ENCODE measurements at regions not wholly inside any gene's neighbourhood (a gene's known extent, or its start where the extent isn't known, plus 50 kb on each side); places are given as distances from the start of the nearest gene placed in this dataset.

DNA sequence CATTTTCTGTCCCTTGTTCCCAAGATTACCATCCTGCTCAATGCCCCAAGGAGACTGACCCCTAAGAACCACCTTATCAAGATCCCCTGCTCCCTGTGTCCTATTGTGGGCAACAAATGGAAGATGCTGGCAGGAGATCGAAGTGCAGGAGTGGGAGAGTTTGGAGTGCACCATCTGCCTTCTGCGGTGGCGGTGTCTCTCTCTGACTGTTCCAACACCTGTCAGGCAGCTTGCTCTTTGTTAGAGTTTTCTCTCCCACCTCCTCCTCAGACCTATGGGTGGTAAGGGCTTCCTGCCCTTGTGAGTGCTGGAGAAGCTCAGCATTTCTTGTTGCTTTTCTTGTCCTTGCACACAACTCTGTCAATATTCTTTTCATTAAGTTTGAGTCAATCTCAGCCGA is 64.1 kb upstream of the SPHKAP start:
- Mint-ChIP-seq H3K4me1 (no peaks in the 10 kb centered on the region), H3K36me3 (ENCODE audit: low read depth) (no peaks in the 10 kb centered on the region), H3K4me3 (no peak overlapping the region), H3K27ac (ENCODE audit: unreplicated experiment) (no peak overlapping the region), H3K9me3 (peaks cover 9% of the 10 kb centered on the region), H3K27me3 (ENCODE audit: low read depth) (peaks cover 5% of the 10 kb centered on the region)
- DNase-seq (ENCODE audit: low read depth, low spot score), result no peak
- TF ChIP-seq, protein P1, sequence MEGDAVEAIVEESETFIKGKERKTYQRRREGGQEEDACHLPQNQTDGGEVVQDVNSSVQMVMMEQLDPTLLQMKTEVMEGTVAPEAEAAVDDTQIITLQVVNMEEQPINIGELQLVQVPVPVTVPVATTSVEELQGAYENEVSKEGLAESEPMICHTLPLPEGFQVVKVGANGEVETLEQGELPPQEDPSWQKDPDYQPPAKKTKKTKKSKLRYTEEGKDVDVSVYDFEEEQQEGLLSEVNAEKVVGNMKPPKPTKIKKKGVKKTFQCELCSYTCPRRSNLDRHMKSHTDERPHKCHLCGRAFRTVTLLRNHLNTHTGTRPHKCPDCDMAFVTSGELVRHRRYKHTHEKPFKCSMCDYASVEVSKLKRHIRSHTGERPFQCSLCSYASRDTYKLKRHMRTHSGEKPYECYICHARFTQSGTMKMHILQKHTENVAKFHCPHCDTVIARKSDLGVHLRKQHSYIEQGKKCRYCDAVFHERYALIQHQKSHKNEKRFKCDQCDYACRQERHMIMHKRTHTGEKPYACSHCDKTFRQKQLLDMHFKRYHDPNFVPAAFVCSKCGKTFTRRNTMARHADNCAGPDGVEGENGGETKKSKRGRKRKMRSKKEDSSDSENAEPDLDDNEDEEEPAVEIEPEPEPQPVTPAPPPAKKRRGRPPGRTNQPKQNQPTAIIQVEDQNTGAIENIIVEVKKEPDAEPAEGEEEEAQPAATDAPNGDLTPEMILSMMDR (conservative IDR thresholded peaks at IDR 0.05), result no peak

DNA sequence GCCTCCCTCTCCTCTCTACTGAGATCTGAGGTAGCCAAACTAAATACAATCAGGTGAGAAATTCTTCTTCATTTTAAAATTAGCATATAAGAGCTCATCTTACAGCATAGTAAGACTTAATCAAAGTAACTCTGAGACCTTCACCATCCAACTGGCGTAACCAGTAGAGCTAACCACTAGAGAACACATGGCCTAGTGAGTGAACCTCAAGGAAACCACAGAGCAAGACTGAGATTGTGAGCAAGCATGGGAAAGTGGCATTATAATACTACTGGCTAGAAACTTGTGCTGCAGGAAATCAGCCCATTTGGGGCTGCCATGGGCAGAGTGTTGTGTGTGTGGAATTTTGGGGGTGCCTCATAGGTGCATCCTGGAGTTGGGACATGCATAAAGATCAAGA is 61.1 kb upstream of the SPHKAP start:
- H3K27me3 Mint-ChIP-seq (ENCODE audit: low read depth), result peaks cover 3% of the 10 kb centered on the region
- TF ChIP-seq, protein P1 (conservative IDR thresholded peaks at IDR 0.05), result no peak
- no peaks in the 10 kb centered on the region for H3K36me3 Mint-ChIP-seq (ENCODE audit: low read depth)

DNA sequence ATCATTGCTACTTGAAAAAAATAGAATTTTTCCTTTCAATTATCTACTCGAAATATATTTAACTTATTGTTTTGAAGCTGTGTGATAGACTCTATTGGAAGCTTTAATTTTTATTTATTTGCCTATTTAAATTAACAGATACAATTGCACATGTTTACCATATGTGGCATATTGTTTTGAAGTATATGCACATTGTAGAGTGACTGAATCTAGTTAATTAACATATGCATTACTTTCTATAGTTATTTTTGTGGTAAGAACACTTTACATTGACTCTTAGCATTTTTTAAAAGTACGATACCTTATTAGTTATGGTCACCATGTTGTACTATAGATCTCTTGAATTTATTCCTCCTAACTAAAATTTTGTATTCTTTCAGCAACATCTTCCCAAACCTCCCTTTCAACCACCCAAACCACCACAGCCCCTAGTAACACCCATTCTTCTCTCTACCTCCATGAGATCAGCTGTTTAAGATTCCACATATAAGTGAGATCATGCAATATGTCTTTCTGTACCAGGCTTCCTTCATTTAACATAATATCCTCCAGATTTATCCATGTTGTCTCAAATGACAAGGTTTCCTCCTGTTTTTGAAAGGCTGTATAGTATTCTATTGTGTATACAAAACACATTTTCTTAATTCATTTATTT is 58.5 kb upstream of the SPHKAP start:
- Mint-ChIP-seq H3K36me3 (ENCODE audit: low read depth) (no peaks in the 10 kb centered on the region), H3K9me3 (peaks cover 2% of the 10 kb centered on the region), H3K27me3 (ENCODE audit: low read depth) (no peaks in the 10 kb centered on the region), H3K4me1 (no peaks in the 10 kb centered on the region), H3K27ac (ENCODE audit: unreplicated experiment) (no peak overlapping the region), H3K4me3 (no peak overlapping the region)
- no peak for DNase-seq (ENCODE audit: low read depth, low spot score)
- TF ChIP-seq, protein P1 (conservative IDR thresholded peaks at IDR 0.05), result no peak

More for the DNA sequence above, 61.1 kb upstream of the SPHKAP start:
- Mint-ChIP-seq H3K27ac (ENCODE audit: unreplicated experiment) (no peak overlapping the region), H3K9me3 (peaks cover 4% of the 10 kb centered on the region), H3K4me1 (no peaks in the 10 kb centered on the region), H3K4me3 (no peak overlapping the region)
- no peak for DNase-seq (ENCODE audit: low read depth, low spot score)

DNA sequence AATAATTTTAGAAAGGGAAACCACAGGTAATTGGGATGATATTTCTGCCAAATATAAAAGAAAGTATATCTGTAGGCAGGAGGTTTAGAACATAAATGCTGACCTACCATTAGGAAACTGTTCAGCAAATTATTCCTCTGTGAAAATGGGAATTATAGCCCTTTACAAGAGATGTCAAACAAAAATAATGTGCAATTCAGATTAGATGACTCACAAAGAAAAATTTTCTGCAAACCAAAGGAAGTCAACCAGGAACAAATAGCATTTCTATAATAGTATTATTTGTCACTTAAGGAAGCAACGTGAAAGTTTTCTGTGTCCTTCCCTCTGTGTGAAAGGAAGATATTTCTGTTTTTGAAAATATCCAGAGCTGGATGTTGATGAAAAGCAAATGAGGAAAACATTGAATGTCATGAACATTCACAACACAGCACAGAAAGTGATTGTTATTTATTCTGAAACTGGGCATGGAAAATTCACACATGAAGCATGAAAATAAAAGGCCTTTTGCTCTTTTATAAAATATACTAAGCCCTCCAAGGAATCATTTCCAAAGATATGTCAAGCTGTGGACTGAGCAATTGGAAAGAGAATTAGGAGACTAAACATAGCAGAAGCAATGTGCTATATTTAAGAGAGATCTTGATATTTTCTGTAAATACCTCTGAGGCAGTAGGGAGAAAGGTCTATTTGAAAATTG is 57.9 kb upstream of the SPHKAP start:
- Mint-ChIP-seq H3K9me3 (peaks cover 2% of the 10 kb centered on the region), H3K27ac (ENCODE audit: unreplicated experiment) (no peak overlapping the region), H3K4me3 (no peak overlapping the region), H3K36me3 (ENCODE audit: low read depth) (no peaks in the 10 kb centered on the region), H3K4me1 (no peaks in the 10 kb centered on the region), H3K27me3 (ENCODE audit: low read depth) (no peaks in the 10 kb centered on the region)
- DNase-seq (ENCODE audit: low read depth, low spot score), result no peak
- TF ChIP-seq, protein P1 (conservative IDR thresholded peaks at IDR 0.05), result no peak

All from neural crest cell (in vitro differentiated cells).